IMR-90 (cell line): ENCODE measurements at regions not wholly inside any gene's neighbourhood (a gene's known extent, or its start where the extent isn't known, plus 50 kb on each side); places are given as distances from the start of the nearest gene placed in this dataset.
A peak's percentile ranks its signal among the peaks of the same experiment; 100 is the strongest.

Experiments used
- ATAC-seq: fragments of 200-7000 bp; cut with Tn5 transposase; 2 replicates; pipeline ENCODE4 v1.9.1; 2020; ENCODE audit warnings: low read depth, mild to moderate bottlenecking, moderate library complexity
- BruUV-seq: library from RNA; stranded (reverse); fragments of 400-500 nt; replicated peaks from 2 replicates; lab custom pipeline; 2021; lab: Mats Ljungman, UMichigan
- CTCF ChIA-PET: fragments of 300-600 bp; formaldehyde crosslinking; extraction: SDS; loops from one replicate; lab custom pipeline; 2021; ENCODE audit warnings: antibody characterized with exemption; lab: Yijun Ruan, JAX
- POLR2A ChIA-PET: fragments of 300-600 bp; sonication (Branson Sonifier 250); formaldehyde crosslinking; loops from one replicate; lab custom pipeline; 2022; ENCODE audit warnings: antibody characterized with exemption; ENCODE audit not compliant: unreplicated experiment; lab: Charles Lee
- DNase-seq: peaks from one replicate; pipeline ENCODE4 v3.0.0; 2013
- H2AFZ ChIP-seq: replicated peaks from 2 replicates; pipeline ENCODE3; 2013; ENCODE audit warnings: low read length, mild to moderate bottlenecking; ENCODE audit not compliant: poor library complexity
- H2AK5ac ChIP-seq: 2 replicates; pipeline ENCODE4 v1.6.1; 2013; ENCODE audit warnings: low read depth, low read length, inconsistent platforms
- H2AK9ac ChIP-seq: replicated peaks from 2 replicates; pipeline ENCODE3; 2013; ENCODE audit warnings: mild to moderate bottlenecking, low read depth, low read length, moderate library complexity; ENCODE audit not compliant: poor library complexity
- H2BK120ac ChIP-seq: 2 replicates; pipeline ENCODE4 v1.6.1; 2013; ENCODE audit warnings: low read depth, low read length, inconsistent platforms
- H2BK15ac ChIP-seq: 3 replicates; pipeline ENCODE4 v1.6.1; 2013; ENCODE audit warnings: low read depth, low read length, inconsistent platforms
- H2BK20ac ChIP-seq: 2 replicates; pipeline ENCODE4 v1.6.1; 2013; ENCODE audit warnings: low read depth, mild to moderate bottlenecking, inconsistent platforms, low read length, moderate library complexity
- H2BK5ac ChIP-seq: 2 replicates; pipeline ENCODE4 v1.6.1; 2013; ENCODE audit warnings: mild to moderate bottlenecking, low read depth, low read length, inconsistent platforms; ENCODE audit not compliant: poor library complexity, severe bottlenecking
- H3K14ac ChIP-seq: replicated peaks from 2 replicates; pipeline ENCODE4 v1.6.1; 2013; ENCODE audit warnings: low read depth, low read length, inconsistent platforms
- H3K18ac ChIP-seq: 2 replicates; pipeline ENCODE4 v1.6.1; 2013; ENCODE audit warnings: low read depth, low read length, control low read depth
- H3K23ac ChIP-seq: 2 replicates; pipeline ENCODE4 v1.6.1; 2013; ENCODE audit warnings: low read depth, low read length, inconsistent platforms
- H3K27ac ChIP-seq: 2 replicates; pipeline ENCODE4 v1.5.1; 2013; ENCODE audit warnings: mild to moderate bottlenecking, control low read depth, low read length; ENCODE audit not compliant: insufficient read depth
- H3K27me3 ChIP-seq: 2 replicates; pipeline ENCODE4 v1.6.1; 2013; ENCODE audit warnings: low read length; ENCODE audit not compliant: control insufficient read depth, insufficient read depth
- H3K36me3 ChIP-seq: 2 replicates; pipeline ENCODE4 v1.6.1; 2013; ENCODE audit warnings: low read length, mixed read lengths; ENCODE audit not compliant: control insufficient read depth, insufficient read depth
- H3K4ac ChIP-seq: 2 replicates; pipeline ENCODE4 v1.6.1; 2013; ENCODE audit warnings: low read depth, low read length, inconsistent platforms
- H3K4me1 ChIP-seq: 2 replicates; pipeline ENCODE4 v1.6.1; 2013; ENCODE audit warnings: low read length, mixed read lengths; ENCODE audit not compliant: control insufficient read depth, insufficient read depth
- H3K4me2 ChIP-seq: 2 replicates; pipeline ENCODE4 v1.6.1; 2013; ENCODE audit warnings: low read depth, mild to moderate bottlenecking, control low read depth, low read length, moderate library complexity
- H3K4me3 ChIP-seq: 2 replicates; pipeline ENCODE4 v1.5.1; 2013; ENCODE audit warnings: low read depth, mild to moderate bottlenecking, control low read depth, low read length, moderate library complexity; ENCODE audit not compliant: insufficient read depth
- H3K56ac ChIP-seq: 2 replicates; pipeline ENCODE4 v1.6.1; 2013; ENCODE audit warnings: low read length, inconsistent platforms; ENCODE audit not compliant: insufficient read depth; ENCODE audit errors: extremely low read depth
- H3K79me1 ChIP-seq, 2 experiments: 2 replicates each; pipeline ENCODE4 v1.6.1; 2013; ENCODE audit warnings: low read length in 2 of 2, inconsistent platforms in 1 of 2, low read depth in 1 of 2
- H3K9ac ChIP-seq: 2 replicates; pipeline ENCODE4 v1.6.1; 2013; ENCODE audit warnings: low read depth, low read length, control low read depth
- H3K9me1 ChIP-seq: 2 replicates; pipeline ENCODE4 v1.6.1; 2013; ENCODE audit warnings: low read length, inconsistent platforms; ENCODE audit not compliant: insufficient read depth
- H3K9me3 ChIP-seq: 2 replicates; pipeline ENCODE4 v1.6.1; 2013; ENCODE audit warnings: low read length; ENCODE audit not compliant: control insufficient read depth, insufficient read depth
- H4K20me1 ChIP-seq: 2 replicates; pipeline ENCODE4 v1.6.1; 2013; ENCODE audit warnings: low read length, inconsistent platforms; ENCODE audit not compliant: insufficient read depth
- H4K5ac ChIP-seq: 2 replicates; pipeline ENCODE4 v1.6.1; 2013; ENCODE audit warnings: mild to moderate bottlenecking, low read depth, low read length, control low read depth
- H4K8ac ChIP-seq, 2 experiments: 2 replicates each; pipeline ENCODE4 v1.6.1; 2013; ENCODE audit warnings: low read depth in 2 of 2, low read length in 2 of 2, control low read depth in 1 of 2, inconsistent platforms in 1 of 2
- H4K91ac ChIP-seq: 2 replicates; pipeline ENCODE4 v1.6.1; 2013; ENCODE audit warnings: low read depth, low read length, inconsistent platforms; ENCODE audit not compliant: insufficient read depth
- BHLHE40 ChIP-seq: fragments of 150-350 bp; IDR thresholded peaks from 2 replicates; pipeline ENCODE4 v1.6.1; 2016; ENCODE audit warnings: mild to moderate bottlenecking, low read depth, low read length
- CTCF ChIP-seq: conservative IDR thresholded peaks from 2 replicates; pipeline ENCODE4 v1.5.1; 2012; ENCODE audit warnings: mild to moderate bottlenecking, low read depth, low read length, improper control_type of control experiment
- MAFK ChIP-seq: IDR thresholded peaks from 2 replicates; pipeline ENCODE4 v1.6.1; 2012; ENCODE audit warnings: low read depth, low read length, improper control_type of control experiment
- RAD21 ChIP-seq: IDR thresholded peaks from 2 replicates; pipeline ENCODE4 v1.6.1; 2012; ENCODE audit warnings: low read length, improper control_type of control experiment
- RCOR1 ChIP-seq: IDR thresholded peaks from 2 replicates; pipeline ENCODE4 v1.6.1; 2012; ENCODE audit warnings: mild to moderate bottlenecking, low read length, improper control_type of control experiment; ENCODE audit not compliant: insufficient replicate concordance
- WGBS, 2 experiments: methylation state at CpG; one replicate each; pipeline versions ENCODE4 v1.1.5 to v1.1.7; 2013; ENCODE audit warnings: missing lambda C conversion rate in 2 of 2; ENCODE audit not compliant: insufficient read length in 1 of 2; ENCODE audit errors: extremely low coverage in 2 of 2; 5-methylcytosine and 5-hydroxymethylcytosine counted together
- dilution Hi-C: fragments of 300-500 bp; cut with HindIII; formaldehyde crosslinking; loops from one replicate; pipeline ENCODE4 v1.14.3; 2018; ENCODE audit warnings: low sequenced_read_pairs; ENCODE audit not compliant: unreplicated experiment
- in situ Hi-C: fragments of 300-500 bp; cut with MboI; formaldehyde crosslinking; loops from 3 replicates; pipeline ENCODE4 v1.14.3; 2019; ENCODE audit warnings: low sequenced_read_pairs, inconsistent platforms, mixed read lengths
- intact Hi-C: fragments of 100-400 bp; cut with micrococcal nuclease; formaldehyde crosslinking; loops from 2 replicates; pipeline ENCODE4 v1.10.0; 2022
- TF ChIP-seq, protein P1 (sequence below): fragments of 150-350 bp; IDR thresholded peaks from 2 replicates; pipeline ENCODE4 v1.6.1; 2016; ENCODE audit warnings: low read depth, mild to moderate bottlenecking, low read length, moderate library complexity, borderline replicate concordance

GRCh38 chr2:41947701-41948396 is 100.0 kb upstream of the PKDCC start:
- DNase-seq: no peak
- Histone ChIP-seq H2BK15ac (no peak overlapping the region), H2BK20ac (no peak overlapping the region), H3K27me3 (peaks cover 34% of the 10 kb centered on the region), H2AK9ac (no peak overlapping the region), H3K9me1 (no peaks in the 10 kb centered on the region), H3K14ac (no peak overlapping the region), H3K9me3 (peaks cover 5% of the 10 kb centered on the region), H3K56ac (no peak overlapping the region), H3K18ac (no peak overlapping the region; the same call in 1 of the 2 replicates), H3K4me1 (no peaks in the 10 kb centered on the region), H3K36me3 (no peaks in the 10 kb centered on the region), H4K5ac (no peak overlapping the region), H3K79me1 (no peaks in the 10 kb centered on the region), H3K4me3 (no peak overlapping the region), H3K27ac (no peak overlapping the region), H2AK5ac (no peak overlapping the region), H4K91ac (no peak overlapping the region), H3K9ac (no peak overlapping the region), H3K23ac (no peak overlapping the region), H3K4ac (no peak overlapping the region), H4K8ac (no peak overlapping the region), H3K4me2 (no peak overlapping the region), H2BK5ac (no peak overlapping the region), H4K20me1 (no peaks in the 10 kb centered on the region), H2BK120ac (no peak overlapping the region), H2AFZ (no peak overlapping the region)
- POLR2A ChIA-PET: no interaction called here
- intact Hi-C loops (no loop called here), dilution Hi-C loops (no loop called here), in situ Hi-C loops (no loop called here)
- WGBS, 2 experiments: 11% methylated on average over 5 of the region's 11 CpGs; no CpG with 5 or more reads in 1 of the 2 experiments
- CTCF ChIA-PET: no interaction called here
- no TSS peak for BruUV-seq
- TF ChIP-seq CTCF: no peak
- no peak for TF ChIP-seq RCOR1
- no peak for TF ChIP-seq BHLHE40
- TF ChIP-seq MAFK: no peak
- TF ChIP-seq, protein P1, sequence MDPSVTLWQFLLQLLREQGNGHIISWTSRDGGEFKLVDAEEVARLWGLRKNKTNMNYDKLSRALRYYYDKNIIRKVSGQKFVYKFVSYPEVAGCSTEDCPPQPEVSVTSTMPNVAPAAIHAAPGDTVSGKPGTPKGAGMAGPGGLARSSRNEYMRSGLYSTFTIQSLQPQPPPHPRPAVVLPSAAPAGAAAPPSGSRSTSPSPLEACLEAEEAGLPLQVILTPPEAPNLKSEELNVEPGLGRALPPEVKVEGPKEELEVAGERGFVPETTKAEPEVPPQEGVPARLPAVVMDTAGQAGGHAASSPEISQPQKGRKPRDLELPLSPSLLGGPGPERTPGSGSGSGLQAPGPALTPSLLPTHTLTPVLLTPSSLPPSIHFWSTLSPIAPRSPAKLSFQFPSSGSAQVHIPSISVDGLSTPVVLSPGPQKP: no peak
- no peak for TF ChIP-seq RAD21
- ATAC-seq: peak; percentile 60
